ENCODE measurements at regions not wholly inside any gene's neighbourhood (a gene's known extent, or its start where the extent isn't known, plus 50 kb on each side); places are given as distances from the start of the nearest gene placed in this dataset.

DNA sequence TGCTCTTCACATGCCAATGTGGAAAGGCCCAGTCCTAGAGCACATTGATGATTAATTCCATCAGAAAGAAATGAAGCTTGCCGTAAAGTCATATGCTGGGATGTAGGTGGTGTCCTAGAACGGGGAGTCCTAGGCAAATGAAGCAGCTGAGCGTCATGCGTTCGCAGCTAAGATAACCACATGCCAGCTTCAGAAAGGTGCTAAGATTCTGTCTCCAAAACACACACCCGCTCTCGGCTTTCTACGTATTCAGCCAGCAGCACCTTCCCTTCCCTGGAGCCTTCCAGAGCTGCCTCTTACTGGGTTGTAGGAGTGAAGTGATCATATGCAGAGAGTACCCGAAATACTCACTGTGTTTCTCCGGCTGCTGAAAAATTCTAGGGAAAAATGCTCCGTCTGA is 421.6 kb upstream of the ID2 start:
- H3K9ac ChIP-seq (ENCODE audit: low read depth in 1 of 2, low read length in 2 of 2), result no peak overlapping the region
- DNase-seq (ENCODE audit: low spot score), result no peak
- H3K36me3 ChIP-seq (ENCODE audit: control insufficient read depth in 4 of 4, insufficient read depth in 3 of 4, low read depth in 1 of 4, low read length in 3 of 4), result no peaks in the 10 kb centered on the region
- TF ChIP-seq, protein P1, sequence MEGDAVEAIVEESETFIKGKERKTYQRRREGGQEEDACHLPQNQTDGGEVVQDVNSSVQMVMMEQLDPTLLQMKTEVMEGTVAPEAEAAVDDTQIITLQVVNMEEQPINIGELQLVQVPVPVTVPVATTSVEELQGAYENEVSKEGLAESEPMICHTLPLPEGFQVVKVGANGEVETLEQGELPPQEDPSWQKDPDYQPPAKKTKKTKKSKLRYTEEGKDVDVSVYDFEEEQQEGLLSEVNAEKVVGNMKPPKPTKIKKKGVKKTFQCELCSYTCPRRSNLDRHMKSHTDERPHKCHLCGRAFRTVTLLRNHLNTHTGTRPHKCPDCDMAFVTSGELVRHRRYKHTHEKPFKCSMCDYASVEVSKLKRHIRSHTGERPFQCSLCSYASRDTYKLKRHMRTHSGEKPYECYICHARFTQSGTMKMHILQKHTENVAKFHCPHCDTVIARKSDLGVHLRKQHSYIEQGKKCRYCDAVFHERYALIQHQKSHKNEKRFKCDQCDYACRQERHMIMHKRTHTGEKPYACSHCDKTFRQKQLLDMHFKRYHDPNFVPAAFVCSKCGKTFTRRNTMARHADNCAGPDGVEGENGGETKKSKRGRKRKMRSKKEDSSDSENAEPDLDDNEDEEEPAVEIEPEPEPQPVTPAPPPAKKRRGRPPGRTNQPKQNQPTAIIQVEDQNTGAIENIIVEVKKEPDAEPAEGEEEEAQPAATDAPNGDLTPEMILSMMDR (IDR thresholded peaks at IDR 0.05; ENCODE audit: low read depth, low read length, missing input control), result no peak
- TF ChIP-seq HNF4G (IDR thresholded peaks at IDR 0.05) (no peak), RAD21 (IDR thresholded peaks at IDR 0.05) (no peak), NR2F2 (IDR thresholded peaks at IDR 0.05) (no peak)
- TF ChIP-seq, protein P2, sequence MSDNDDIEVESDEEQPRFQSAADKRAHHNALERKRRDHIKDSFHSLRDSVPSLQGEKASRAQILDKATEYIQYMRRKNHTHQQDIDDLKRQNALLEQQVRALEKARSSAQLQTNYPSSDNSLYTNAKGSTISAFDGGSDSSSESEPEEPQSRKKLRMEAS (IDR thresholded peaks at IDR 0.05), result no peak
- TF ChIP-seq, protein P3, sequence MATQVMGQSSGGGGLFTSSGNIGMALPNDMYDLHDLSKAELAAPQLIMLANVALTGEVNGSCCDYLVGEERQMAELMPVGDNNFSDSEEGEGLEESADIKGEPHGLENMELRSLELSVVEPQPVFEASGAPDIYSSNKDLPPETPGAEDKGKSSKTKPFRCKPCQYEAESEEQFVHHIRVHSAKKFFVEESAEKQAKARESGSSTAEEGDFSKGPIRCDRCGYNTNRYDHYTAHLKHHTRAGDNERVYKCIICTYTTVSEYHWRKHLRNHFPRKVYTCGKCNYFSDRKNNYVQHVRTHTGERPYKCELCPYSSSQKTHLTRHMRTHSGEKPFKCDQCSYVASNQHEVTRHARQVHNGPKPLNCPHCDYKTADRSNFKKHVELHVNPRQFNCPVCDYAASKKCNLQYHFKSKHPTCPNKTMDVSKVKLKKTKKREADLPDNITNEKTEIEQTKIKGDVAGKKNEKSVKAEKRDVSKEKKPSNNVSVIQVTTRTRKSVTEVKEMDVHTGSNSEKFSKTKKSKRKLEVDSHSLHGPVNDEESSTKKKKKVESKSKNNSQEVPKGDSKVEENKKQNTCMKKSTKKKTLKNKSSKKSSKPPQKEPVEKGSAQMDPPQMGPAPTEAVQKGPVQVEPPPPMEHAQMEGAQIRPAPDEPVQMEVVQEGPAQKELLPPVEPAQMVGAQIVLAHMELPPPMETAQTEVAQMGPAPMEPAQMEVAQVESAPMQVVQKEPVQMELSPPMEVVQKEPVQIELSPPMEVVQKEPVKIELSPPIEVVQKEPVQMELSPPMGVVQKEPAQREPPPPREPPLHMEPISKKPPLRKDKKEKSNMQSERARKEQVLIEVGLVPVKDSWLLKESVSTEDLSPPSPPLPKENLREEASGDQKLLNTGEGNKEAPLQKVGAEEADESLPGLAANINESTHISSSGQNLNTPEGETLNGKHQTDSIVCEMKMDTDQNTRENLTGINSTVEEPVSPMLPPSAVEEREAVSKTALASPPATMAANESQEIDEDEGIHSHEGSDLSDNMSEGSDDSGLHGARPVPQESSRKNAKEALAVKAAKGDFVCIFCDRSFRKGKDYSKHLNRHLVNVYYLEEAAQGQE (IDR thresholded peaks at IDR 0.05), result no peak
- WGBS, result 87% methylated on average over 11 of the region's 11 CpGs
- H3K27ac ChIP-seq (ENCODE audit: low read depth in 1 of 2, low read length in 2 of 2), result no peak overlapping the region
- H3K4me1 ChIP-seq (ENCODE audit: control insufficient read depth in 4 of 4, insufficient read depth in 4 of 4, low read length in 3 of 4), result peaks cover 0 to 9% (median 2%) of the 10 kb centered on the region in 4 donors
- H3K9me3 ChIP-seq (ENCODE audit: control insufficient read depth in 4 of 4, low read length in 3 of 4), result no peaks in the 10 kb centered on the region
- H3K4me3 ChIP-seq (ENCODE audit: low read depth in 1 of 3, low read length in 3 of 3), result no peak overlapping the region
- H3K27me3 ChIP-seq (ENCODE audit: control insufficient read depth in 4 of 4, insufficient read depth in 4 of 4, low read length in 3 of 4), result no peaks in the 10 kb centered on the region

DNA sequence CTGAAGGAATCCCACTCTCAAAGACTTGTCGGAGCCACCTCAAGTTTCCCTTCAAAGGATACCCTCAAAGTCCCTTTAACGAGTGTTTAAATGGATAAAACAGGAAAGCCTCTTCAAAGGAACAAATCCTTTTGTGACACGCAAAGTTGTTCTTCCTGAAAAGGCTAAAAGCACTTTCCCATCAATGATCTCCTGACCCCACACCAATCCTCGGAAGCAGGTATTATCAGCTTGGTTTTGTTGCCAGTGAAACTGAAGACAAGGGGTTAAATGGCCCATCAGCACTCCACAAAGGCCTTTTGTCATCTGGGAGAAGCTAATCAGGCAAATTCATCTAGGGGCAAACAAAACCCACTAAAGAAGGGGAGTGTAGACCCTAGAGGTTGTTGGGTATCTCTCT is 418.0 kb upstream of the ID2 start:
- Histone ChIP-seq H3K9me3 (ENCODE audit: control insufficient read depth in 4 of 4, low read length in 3 of 4) (no peaks in the 10 kb centered on the region), H3K4me1 (ENCODE audit: control insufficient read depth in 4 of 4, insufficient read depth in 4 of 4, low read length in 3 of 4) (peaks cover 0 to 2% (median 0%) of the 10 kb centered on the region in 4 donors), H3K27me3 (ENCODE audit: control insufficient read depth in 4 of 4, insufficient read depth in 4 of 4, low read length in 3 of 4) (no peaks in the 10 kb centered on the region), H3K9ac (ENCODE audit: low read depth in 1 of 2, low read length in 2 of 2) (no peak overlapping the region), H3K36me3 (ENCODE audit: control insufficient read depth in 4 of 4, insufficient read depth in 3 of 4, low read depth in 1 of 4, low read length in 3 of 4) (no peaks in the 10 kb centered on the region), H3K4me3 (ENCODE audit: low read depth in 1 of 3, low read length in 3 of 3) (no peak overlapping the region), H3K27ac (ENCODE audit: low read depth in 1 of 2, low read length in 2 of 2) (no peak overlapping the region)
- TF ChIP-seq YY1 (IDR thresholded peaks at IDR 0.05), result no peak
- TF ChIP-seq SP1 (IDR thresholded peaks at IDR 0.05), result no peak
- no peak for TF ChIP-seq FOXA1 (IDR thresholded peaks at IDR 0.05)
- TF ChIP-seq, protein P1 (IDR thresholded peaks at IDR 0.05; ENCODE audit: low read depth, low read length, missing input control), result no peak
- WGBS, result 68% methylated on average over 4 of the region's 4 CpGs
- no peak for DNase-seq (ENCODE audit: low spot score)

DNA sequence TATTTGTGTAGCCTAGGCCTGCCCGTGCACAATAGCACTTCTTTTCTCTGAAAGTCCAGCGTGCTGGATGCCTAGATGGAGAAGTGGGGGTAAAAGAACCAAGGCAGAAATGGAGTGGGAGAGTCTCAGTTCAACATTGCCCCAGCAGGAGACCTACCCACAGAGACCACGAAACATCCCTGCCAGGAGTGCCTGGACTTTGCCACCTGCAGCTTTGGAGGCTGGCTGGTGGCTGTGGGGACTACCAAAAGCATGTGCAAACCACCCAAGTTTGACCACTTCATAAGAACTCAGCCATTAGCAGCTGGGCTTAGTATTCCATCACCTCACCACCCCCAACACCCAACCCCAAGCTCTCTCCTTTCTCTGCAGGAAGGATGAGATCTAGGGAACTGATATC is 416.9 kb upstream of the ID2 start:
- 97% methylated on average over 3 of the region's 3 CpGs for WGBS
- no peak overlapping the region for H3K9ac ChIP-seq (ENCODE audit: low read depth in 1 of 2, low read length in 2 of 2)
- H3K27ac ChIP-seq (ENCODE audit: low read depth in 1 of 2, low read length in 2 of 2), result no peak overlapping the region
- H3K9me3 ChIP-seq (ENCODE audit: control insufficient read depth in 4 of 4, low read length in 3 of 4), result no peaks in the 10 kb centered on the region
- H3K27me3 ChIP-seq (ENCODE audit: control insufficient read depth in 4 of 4, insufficient read depth in 4 of 4, low read length in 3 of 4), result no peaks in the 10 kb centered on the region
- H3K4me1 ChIP-seq (ENCODE audit: control insufficient read depth in 4 of 4, insufficient read depth in 4 of 4, low read length in 3 of 4), result peaks cover 0 to 2% (median 0%) of the 10 kb centered on the region in 4 donors
- H3K36me3 ChIP-seq (ENCODE audit: control insufficient read depth in 4 of 4, insufficient read depth in 3 of 4, low read depth in 1 of 4, low read length in 3 of 4), result no peaks in the 10 kb centered on the region
- no peak for DNase-seq (ENCODE audit: low spot score)
- no peak overlapping the region for H3K4me3 ChIP-seq (ENCODE audit: low read depth in 1 of 3, low read length in 3 of 3)
- TF ChIP-seq SP1 (IDR thresholded peaks at IDR 0.05) (no peak), TAF1 (conservative IDR thresholded peaks at IDR 0.05) (no peak), FOXA2 (IDR thresholded peaks at IDR 0.05) (no peak), RXRA (IDR thresholded peaks at IDR 0.05) (no peak), RAD21 (IDR thresholded peaks at IDR 0.05) (no peak), JUND (IDR thresholded peaks at IDR 0.05) (no peak)
- TF ChIP-seq, protein P2 (IDR thresholded peaks at IDR 0.05), result no peak
- TF ChIP-seq, protein P1 (IDR thresholded peaks at IDR 0.05; ENCODE audit: low read depth, low read length, missing input control), result no peak
- TF ChIP-seq, protein P3 (IDR thresholded peaks at IDR 0.05), result no peak
